HG03354 (cell line): ENCODE measurements at regions not wholly inside any gene's neighbourhood (a gene's known extent, or its start where the extent isn't known, plus 50 kb on each side); places are given as distances from the start of the nearest gene placed in this dataset.
A peak's percentile ranks its signal among the peaks of the same experiment; 100 is the strongest.

Experiments
- ATAC-seq: cut with Tn5 transposase; IDR thresholded peaks from one replicate; pipeline ENCODE4 v1.9.1; 2021; ENCODE audit warnings: mild to moderate bottlenecking; ENCODE audit not compliant: unreplicated experiment, poor library complexity, severe bottlenecking

- no peak for ATAC-seq
Measured at GRCh38 chr2:212945526-212945925, 205.9 kb downstream of the IKZF2 start.

GRCh38 chr2:212943351-212943750 is 208.1 kb downstream of the IKZF2 start:
- ATAC-seq: no peak

DNA sequence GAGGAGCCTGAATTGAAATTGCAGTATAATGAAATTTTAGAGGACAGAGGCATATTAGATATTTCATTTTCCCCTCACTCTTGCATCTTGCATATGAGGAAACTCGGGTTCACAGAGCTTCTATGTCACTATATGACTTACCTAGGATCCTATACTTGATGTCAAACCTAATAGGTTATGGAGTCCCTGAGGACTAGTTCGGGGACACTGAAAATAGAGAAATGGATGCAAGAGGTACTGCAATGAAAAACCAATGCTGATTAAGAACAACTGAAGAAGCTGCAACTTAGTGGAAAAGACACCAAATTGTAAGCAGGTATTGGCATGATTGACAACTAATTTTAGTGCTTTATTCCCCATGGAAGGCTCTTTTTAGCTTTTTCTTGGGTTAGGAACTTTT is 210.1 kb downstream of the IKZF2 start:
- ATAC-seq: no peak

GRCh38 chr2:212940816-212941215 is 210.6 kb downstream of the IKZF2 start:
- no peak for ATAC-seq

DNA sequence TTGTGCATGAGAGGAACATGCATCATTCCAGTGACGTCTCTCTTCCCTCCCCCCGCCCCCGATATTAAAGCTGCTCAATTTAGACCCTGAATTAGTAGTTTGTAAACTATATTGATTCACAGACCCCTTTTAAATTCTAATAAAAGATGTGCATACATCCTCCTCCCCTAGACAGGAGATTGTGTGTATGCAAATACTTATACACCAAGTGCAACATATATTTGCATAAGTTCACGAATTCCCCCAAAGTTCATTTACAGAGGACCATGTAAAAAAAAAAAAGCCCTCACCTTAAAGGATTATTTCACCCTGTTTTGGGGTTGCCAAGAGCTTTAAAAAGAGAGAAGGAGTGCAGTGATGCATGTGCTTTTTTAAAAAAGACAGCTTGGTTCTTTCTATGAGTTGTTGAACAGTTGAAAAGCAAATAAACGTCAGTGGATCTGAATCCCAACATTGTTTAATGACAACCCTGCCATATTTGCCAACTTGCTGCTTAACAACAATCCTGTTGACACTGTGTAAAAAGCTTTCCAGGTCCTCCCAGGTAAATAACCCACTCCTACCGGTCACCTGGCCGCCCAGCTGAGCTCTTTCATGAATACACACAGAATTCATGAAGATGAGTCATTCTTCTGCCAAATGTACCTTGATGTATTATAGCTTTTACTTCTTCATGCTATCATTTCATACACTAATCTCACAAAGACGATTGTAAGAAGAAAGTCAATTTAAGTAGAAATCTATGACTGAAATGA is 211.5 kb downstream of the IKZF2 start:
- ATAC-seq: peak; percentile 65

DNA sequence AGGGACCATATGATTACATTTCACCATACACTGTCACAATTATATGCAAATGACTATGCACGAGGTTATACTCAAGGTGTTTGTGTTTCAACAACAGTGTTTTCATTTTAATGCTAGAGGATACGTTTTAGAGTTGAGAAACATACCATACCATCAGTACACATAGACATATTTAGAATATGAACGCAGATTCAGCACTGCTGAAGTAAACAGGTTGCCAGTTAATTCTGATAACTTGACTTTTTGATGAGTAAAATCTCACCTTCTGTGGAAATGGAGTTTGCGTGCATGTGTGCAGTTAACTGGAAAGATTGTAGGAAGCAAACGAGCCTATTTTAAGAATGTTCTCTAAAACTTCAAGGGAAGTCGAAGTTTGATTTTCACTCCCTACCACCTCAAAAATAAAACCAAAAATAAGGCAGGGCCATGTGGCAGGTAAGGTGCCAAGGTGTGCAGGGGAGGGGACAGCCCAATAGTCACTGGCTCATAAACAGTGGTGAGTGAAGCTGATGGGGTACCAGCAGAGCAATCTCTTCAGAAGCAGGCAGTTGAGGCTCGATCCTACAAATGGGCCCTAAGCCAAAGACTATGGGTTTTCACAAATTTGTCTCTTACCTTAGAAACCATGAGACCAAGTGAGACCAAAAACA is 213.1 kb downstream of the IKZF2 start:
- no peak for ATAC-seq

GRCh38 chr2:212936572-212936971 is 214.8 kb downstream of the IKZF2 start:
- ATAC-seq: no peak

- no peak for ATAC-seq
Measured at GRCh38 chr2:212935752-212936151, 215.7 kb downstream of the IKZF2 start.

DNA sequence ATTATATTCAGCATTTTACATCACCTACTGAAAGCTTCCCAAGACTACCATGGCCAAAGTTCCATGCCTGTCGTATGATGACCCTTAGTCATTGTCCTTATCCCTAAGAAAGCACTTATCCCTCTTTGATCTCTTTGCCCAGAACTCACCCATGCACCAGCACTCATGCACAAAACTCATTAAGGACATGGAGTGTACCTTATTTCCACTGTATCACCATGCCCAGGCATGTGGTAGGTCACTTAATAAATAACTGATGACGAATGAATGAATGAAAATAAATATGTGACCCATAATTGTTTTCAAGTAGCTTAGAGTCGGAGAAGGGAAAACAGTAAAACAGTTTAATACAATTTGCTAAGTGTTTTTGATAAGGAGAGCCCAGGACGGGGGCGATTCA is 220.1 kb downstream of the IKZF2 start:
- ATAC-seq: no peak

GRCh38 chr2:212930556-212931260 is 220.7 kb downstream of the IKZF2 start:
- no peak for ATAC-seq

DNA sequence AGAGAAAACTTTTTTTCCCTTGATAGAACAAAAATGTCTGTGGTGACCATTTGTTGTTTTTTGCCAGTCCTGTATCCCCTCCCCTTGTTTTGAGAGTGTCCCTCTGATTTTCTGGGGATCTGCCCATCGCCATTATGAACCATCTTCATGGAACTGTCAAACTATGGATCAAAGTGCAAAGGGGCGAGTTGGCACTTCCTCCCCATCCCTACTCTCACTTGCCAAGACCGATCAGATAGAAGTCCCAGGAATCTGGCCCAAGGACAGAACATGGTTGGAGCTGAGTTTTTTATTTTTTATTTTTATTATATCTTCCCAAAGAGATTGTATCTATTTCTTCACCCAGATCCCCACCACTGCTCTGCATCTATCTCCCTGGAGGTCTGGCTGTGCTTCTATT is 221.4 kb downstream of the IKZF2 start:
- no peak for ATAC-seq

- no peak for ATAC-seq
Measured at GRCh38 chr2:212929116-212929515, 222.3 kb downstream of the IKZF2 start.

DNA sequence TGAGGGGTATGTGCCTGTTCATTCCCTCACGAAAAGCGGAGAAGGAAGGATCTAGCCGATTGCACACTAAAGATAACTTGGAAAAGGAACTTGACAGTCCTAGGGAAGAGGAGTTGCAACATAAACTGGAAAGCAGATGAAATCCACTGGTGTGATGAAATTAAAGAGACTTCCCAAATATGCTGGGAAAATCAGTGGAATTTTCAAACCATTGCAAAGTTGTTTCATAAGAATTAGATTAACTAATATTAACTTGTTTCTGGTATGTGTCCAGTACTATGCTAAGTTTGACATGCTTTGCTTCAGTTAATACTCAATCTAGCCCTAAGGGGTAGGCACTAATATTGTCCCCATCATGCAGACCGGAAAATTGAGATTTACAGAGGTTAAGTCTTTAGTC is 222.7 kb downstream of the IKZF2 start:
- ATAC-seq: no peak

DNA sequence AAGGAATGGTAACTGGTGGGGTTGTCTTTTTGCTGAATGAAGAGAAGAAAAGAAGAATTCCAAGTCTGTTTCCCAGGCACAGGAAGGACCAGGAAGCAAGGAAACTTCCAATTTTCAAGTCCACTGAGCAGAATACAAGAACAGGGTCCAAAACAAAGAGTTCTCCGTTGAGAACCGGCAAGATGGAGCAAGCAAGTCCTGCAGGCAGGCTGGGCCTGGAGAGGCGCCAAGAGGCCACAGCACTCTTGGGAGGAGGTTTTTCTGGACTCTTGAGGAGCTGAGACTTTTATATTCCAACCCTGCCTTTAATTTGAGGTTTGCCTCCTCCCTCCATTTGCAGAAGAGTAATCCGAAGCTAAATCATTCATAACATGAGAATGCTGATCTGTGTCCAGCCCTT is 224.5 kb downstream of the IKZF2 start:
- no peak for ATAC-seq

GRCh38 chr2:212923393-212923792 is 228.0 kb downstream of the IKZF2 start:
- ATAC-seq: no peak

- ATAC-seq: no peak
Measured at GRCh38 chr2:212922701-212923100, 228.7 kb downstream of the IKZF2 start.

- no peak for ATAC-seq
Measured at GRCh38 chr2:212921711-212922110, 229.7 kb downstream of the IKZF2 start.

DNA sequence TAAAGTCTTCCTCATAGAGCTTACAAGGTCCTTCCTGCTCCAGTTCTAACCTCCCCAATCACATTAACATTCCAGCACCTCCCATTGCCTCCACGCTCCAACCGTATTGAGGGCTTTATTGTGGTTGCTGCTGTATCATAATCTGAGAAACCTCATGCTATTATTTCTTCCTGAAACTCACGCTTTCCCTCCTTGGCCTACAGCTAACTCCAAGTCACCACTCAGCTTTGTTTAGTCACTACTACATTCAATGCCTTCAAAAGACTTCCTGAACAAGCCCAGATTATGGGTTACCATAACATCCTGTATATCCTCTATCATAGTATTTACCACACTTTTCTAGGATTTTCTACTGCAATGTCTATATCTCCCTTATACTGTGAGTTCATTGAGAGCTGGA is 230.4 kb downstream of the IKZF2 start:
- no peak for ATAC-seq

- ATAC-seq: no peak
Measured at GRCh38 chr2:212919238-212919637, 232.2 kb downstream of the IKZF2 start.

DNA sequence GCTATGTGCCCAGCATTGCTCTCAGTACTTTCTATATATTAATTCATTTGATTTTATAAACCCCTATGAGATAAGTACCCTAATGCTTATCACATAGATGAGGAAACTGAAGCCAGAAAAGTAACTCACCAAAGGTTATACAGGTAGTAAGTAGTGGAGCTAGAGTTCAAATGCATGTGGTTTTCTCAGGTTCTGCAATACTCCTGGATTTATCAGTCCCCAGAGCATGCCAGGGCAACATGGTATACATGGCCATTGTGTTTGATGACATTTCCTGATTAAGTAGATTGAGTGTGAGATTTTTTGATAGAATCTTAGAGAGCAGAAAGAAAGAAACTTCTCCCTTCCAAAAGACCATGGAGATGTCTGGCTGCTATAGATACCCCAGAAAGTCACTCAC is 233.1 kb downstream of the IKZF2 start:
- ATAC-seq: no peak
